ENCODE measurements at regions not wholly inside any gene's neighbourhood (a gene's known extent, or its start where the extent isn't known, plus 50 kb on each side); places are given as distances from the start of the nearest gene placed in this dataset.

- no peaks in the 10 kb centered on the region for H3K4me1 Mint-ChIP-seq (ENCODE audit: low read depth in 2 of 2)
- H3K4me3 Mint-ChIP-seq: no peak overlapping the region
- no peaks in the 10 kb centered on the region for H3K36me3 Mint-ChIP-seq
- ATAC-seq (no peak), DNase-seq (ENCODE audit: low spot score) (no peak)
- H3K27me3 Mint-ChIP-seq: no peaks in the 10 kb centered on the region
- peaks cover 7% of the 10 kb centered on the region for H3K9me3 Mint-ChIP-seq
- H3K27ac Mint-ChIP-seq: no peak overlapping the region
Measured at GRCh38 chr5:12655675-12656074, 751.4 kb upstream of the CTNND2 start.

GRCh38 chr5:12652201-12652600 lies 748.0 kb upstream of the CTNND2 start:
- no peaks in the 10 kb centered on the region for H3K9me3 Mint-ChIP-seq
- H3K36me3 Mint-ChIP-seq: no peaks in the 10 kb centered on the region
- no peak for ATAC-seq
- no peaks in the 10 kb centered on the region for H3K27me3 Mint-ChIP-seq
- H3K27ac Mint-ChIP-seq: no peak overlapping the region
- no peak for DNase-seq (ENCODE audit: low spot score)
- no peak overlapping the region for H3K4me3 Mint-ChIP-seq
- H3K4me1 Mint-ChIP-seq (ENCODE audit: low read depth in 2 of 2): no peaks in the 10 kb centered on the region

- H3K27ac Mint-ChIP-seq: no peak overlapping the region
- peaks cover 6% of the 10 kb centered on the region for H3K9me3 Mint-ChIP-seq
- ATAC-seq: no peak
- no peak for DNase-seq (ENCODE audit: low spot score)
- H3K4me3 Mint-ChIP-seq: no peak overlapping the region
- no peaks in the 10 kb centered on the region for H3K27me3 Mint-ChIP-seq
- H3K4me1 Mint-ChIP-seq (ENCODE audit: low read depth in 2 of 2): no peaks in the 10 kb centered on the region
- no peaks in the 10 kb centered on the region for H3K36me3 Mint-ChIP-seq
Measured at GRCh38 chr5:12648558-12648957, 744.3 kb upstream of the CTNND2 start.

- Mint-ChIP-seq H3K4me1 (ENCODE audit: low read depth in 2 of 2) (no peaks in the 10 kb centered on the region), H3K4me3 (no peak overlapping the region), H3K27me3 (no peaks in the 10 kb centered on the region), H3K27ac (no peak overlapping the region), H3K36me3 (no peaks in the 10 kb centered on the region), H3K9me3 (peaks cover 8% of the 10 kb centered on the region)
- ATAC-seq (no peak), DNase-seq (ENCODE audit: low spot score) (no peak)
Measured at GRCh38 chr5:12647613-12648012, 743.4 kb upstream of the CTNND2 start.

- Mint-ChIP-seq H3K27ac (no peak overlapping the region), H3K4me1 (ENCODE audit: low read depth in 2 of 2) (no peaks in the 10 kb centered on the region), H3K9me3 (peaks cover 11% of the 10 kb centered on the region), H3K4me3 (no peak overlapping the region), H3K36me3 (no peaks in the 10 kb centered on the region), H3K27me3 (no peaks in the 10 kb centered on the region)
- ATAC-seq (no peak), DNase-seq (ENCODE audit: low spot score) (no peak)
Measured at GRCh38 chr5:12645582-12645981, 741.3 kb upstream of the CTNND2 start.

GRCh38 chr5:12636209-12636608 lies 732.0 kb upstream of the CTNND2 start:
- Mint-ChIP-seq H3K36me3 (no peaks in the 10 kb centered on the region), H3K4me1 (ENCODE audit: low read depth in 2 of 2) (no peaks in the 10 kb centered on the region), H3K27ac (no peak overlapping the region), H3K4me3 (no peak overlapping the region), H3K27me3 (no peaks in the 10 kb centered on the region), H3K9me3 (peaks cover 15% of the 10 kb centered on the region)
- ATAC-seq: no peak
- no peak for DNase-seq (ENCODE audit: low spot score)

GRCh38 chr5:12626556-12626955 lies 722.3 kb upstream of the CTNND2 start:
- H3K27ac Mint-ChIP-seq: no peak overlapping the region
- no peaks in the 10 kb centered on the region for H3K36me3 Mint-ChIP-seq
- H3K4me1 Mint-ChIP-seq (ENCODE audit: low read depth in 2 of 2): no peaks in the 10 kb centered on the region

GRCh38 chr5:12625667-12626263 lies 721.5 kb upstream of the CTNND2 start:
- Mint-ChIP-seq H3K9me3 (peaks cover 4% of the 10 kb centered on the region), H3K27ac (no peak overlapping the region), H3K27me3 (no peaks in the 10 kb centered on the region), H3K36me3 (no peaks in the 10 kb centered on the region), H3K4me3 (no peak overlapping the region), H3K4me1 (ENCODE audit: low read depth in 2 of 2) (no peaks in the 10 kb centered on the region)
- ATAC-seq (no peak), DNase-seq (ENCODE audit: low spot score) (no peak)

More at GRCh38 chr5:12626556-12626955, 722.3 kb upstream of the CTNND2 start:
- no peak for ATAC-seq
- H3K9me3 Mint-ChIP-seq: peaks cover 4% of the 10 kb centered on the region
- no peak overlapping the region for H3K4me3 Mint-ChIP-seq
- no peak for DNase-seq (ENCODE audit: low spot score)
- no peaks in the 10 kb centered on the region for H3K27me3 Mint-ChIP-seq

GRCh38 chr5:12624776-12625560 lies 720.7 kb upstream of the CTNND2 start:
- no peak overlapping the region for H3K27ac Mint-ChIP-seq
- H3K4me1 Mint-ChIP-seq (ENCODE audit: low read depth in 2 of 2): no peaks in the 10 kb centered on the region
- ATAC-seq (no peak), DNase-seq (ENCODE audit: low spot score) (no peak)
- no peaks in the 10 kb centered on the region for H3K36me3 Mint-ChIP-seq
- H3K9me3 Mint-ChIP-seq: peaks cover 5% of the 10 kb centered on the region
- no peaks in the 10 kb centered on the region for H3K27me3 Mint-ChIP-seq
- H3K4me3 Mint-ChIP-seq: no peak overlapping the region

GRCh38 chr5:12623408-12623807 lies 719.2 kb upstream of the CTNND2 start:
- no peak overlapping the region for H3K27ac Mint-ChIP-seq
- no peaks in the 10 kb centered on the region for H3K4me1 Mint-ChIP-seq (ENCODE audit: low read depth in 2 of 2)
- no peaks in the 10 kb centered on the region for H3K27me3 Mint-ChIP-seq

GRCh38 chr5:12616093-12616492 lies 711.8 kb upstream of the CTNND2 start:
- DNase-seq (ENCODE audit: low spot score): no peak
- H3K4me3 Mint-ChIP-seq: no peak overlapping the region
- no peaks in the 10 kb centered on the region for H3K27me3 Mint-ChIP-seq
- H3K4me1 Mint-ChIP-seq (ENCODE audit: low read depth in 2 of 2): no peaks in the 10 kb centered on the region
- H3K27ac Mint-ChIP-seq: no peak overlapping the region
- H3K9me3 Mint-ChIP-seq: peaks cover 16% of the 10 kb centered on the region
- no peak for ATAC-seq
- H3K36me3 Mint-ChIP-seq: no peaks in the 10 kb centered on the region

More at GRCh38 chr5:12623408-12623807, 719.2 kb upstream of the CTNND2 start:
- ATAC-seq: no peak
- Mint-ChIP-seq H3K36me3 (no peaks in the 10 kb centered on the region), H3K4me3 (no peak overlapping the region), H3K9me3 (peaks cover 9% of the 10 kb centered on the region)
- DNase-seq (ENCODE audit: low spot score): no peak

GRCh38 chr5:12615141-12615820 lies 711.0 kb upstream of the CTNND2 start:
- no peak overlapping the region for H3K27ac Mint-ChIP-seq
- DNase-seq (ENCODE audit: low spot score) (no peak), ATAC-seq (no peak)
- no peaks in the 10 kb centered on the region for H3K4me1 Mint-ChIP-seq (ENCODE audit: low read depth in 2 of 2)
- H3K9me3 Mint-ChIP-seq: peaks cover 20% of the 10 kb centered on the region
- no peak overlapping the region for H3K4me3 Mint-ChIP-seq
- H3K36me3 Mint-ChIP-seq: no peaks in the 10 kb centered on the region
- H3K27me3 Mint-ChIP-seq: no peaks in the 10 kb centered on the region

GRCh38 chr5:12614608-12615007 lies 710.4 kb upstream of the CTNND2 start:
- Mint-ChIP-seq H3K4me1 (ENCODE audit: low read depth in 2 of 2) (no peaks in the 10 kb centered on the region), H3K27ac (no peak overlapping the region), H3K9me3 (peaks cover 15% of the 10 kb centered on the region), H3K4me3 (no peak overlapping the region), H3K27me3 (no peaks in the 10 kb centered on the region), H3K36me3 (no peaks in the 10 kb centered on the region)
- no peak for DNase-seq (ENCODE audit: low spot score)
- ATAC-seq: no peak

- ATAC-seq (no peak), DNase-seq (ENCODE audit: low spot score) (no peak)
- no peak overlapping the region for H3K4me3 Mint-ChIP-seq
- no peak overlapping the region for H3K27ac Mint-ChIP-seq
- no peaks in the 10 kb centered on the region for H3K4me1 Mint-ChIP-seq (ENCODE audit: low read depth in 2 of 2)
- no peaks in the 10 kb centered on the region for H3K27me3 Mint-ChIP-seq
- H3K36me3 Mint-ChIP-seq: no peaks in the 10 kb centered on the region
- peaks cover 19% of the 10 kb centered on the region for H3K9me3 Mint-ChIP-seq
Measured at GRCh38 chr5:12611132-12611531, 706.9 kb upstream of the CTNND2 start.
